Epidermal melanocyte (primary cell): ENCODE measurements at regions not wholly inside any gene's neighbourhood (a gene's known extent, or its start where the extent isn't known, plus 50 kb on each side); places are given as distances from the start of the nearest gene placed in this dataset.
A peak's percentile ranks its signal among the peaks of the same experiment; 100 is the strongest.
"Not testable (repeated sequence)": the region's sequence is repeated elsewhere in the genome, so short reads cannot be mapped to it uniquely, and the experiment has no call there.

Source experiments
- DNase-seq: peaks from one replicate; pipeline ENCODE4 v3.0.0; 2011; ENCODE audit warnings: low spot score; ENCODE audit not compliant: insufficient read length

DNA sequence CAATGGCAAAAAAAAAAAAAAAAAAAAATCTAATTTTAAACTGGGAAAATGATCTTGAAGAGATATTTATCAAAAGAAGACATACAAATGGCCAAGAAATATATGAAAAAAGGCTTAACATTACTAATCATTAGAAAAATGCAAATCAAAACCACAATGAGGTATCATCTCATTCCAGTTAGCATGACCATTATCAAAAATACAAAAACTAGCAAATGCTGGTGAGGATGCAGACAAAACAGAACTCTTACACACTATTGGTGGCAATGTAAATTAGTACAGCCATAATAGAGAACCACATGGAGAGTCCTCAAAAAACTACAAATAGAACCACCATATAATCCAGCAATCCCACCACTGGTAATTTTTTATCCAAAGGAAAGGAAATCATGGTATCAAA lies 489.6 kb downstream of the TNS3 start:
- DNase-seq, result no peak

DNA sequence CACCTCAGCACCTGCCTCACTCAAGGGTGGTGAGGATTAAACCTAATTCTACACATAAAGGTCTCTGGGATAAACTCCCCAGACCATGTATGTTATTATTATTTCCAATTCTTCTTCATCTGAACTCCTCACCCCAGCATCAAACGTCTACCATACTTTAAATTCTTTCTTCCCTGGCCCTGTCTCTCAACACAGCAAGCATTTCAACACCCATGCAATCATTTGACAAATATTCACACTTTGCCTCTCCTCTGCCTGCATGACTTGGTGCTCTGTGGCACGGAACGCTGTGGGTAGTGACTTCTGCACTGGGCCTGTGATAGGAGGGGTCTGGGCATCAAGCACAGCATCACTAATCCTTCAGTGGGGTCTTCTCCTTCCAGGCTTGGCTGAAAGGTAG lies 490.8 kb downstream of the TNS3 start:
- no peak for DNase-seq

DNA sequence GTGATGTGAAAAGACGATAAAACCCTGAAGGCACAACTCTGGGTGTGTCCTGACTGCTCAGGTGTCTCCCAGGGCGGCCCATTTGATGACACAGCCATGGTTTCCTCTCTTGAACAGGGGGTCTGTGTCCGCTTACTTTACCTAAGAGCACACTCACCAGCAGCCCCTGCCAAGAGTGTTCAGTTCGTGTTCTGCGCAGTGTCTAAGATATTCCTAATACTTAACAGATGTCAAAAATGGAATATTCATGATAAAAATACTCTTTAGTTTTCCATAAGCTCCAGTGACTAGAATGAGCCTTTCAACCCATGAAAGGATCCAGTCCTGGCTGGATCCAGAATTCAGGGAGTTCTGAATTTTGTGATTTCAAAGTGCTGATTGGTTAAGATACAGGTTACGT lies 492.4 kb downstream of the TNS3 start:
- no peak for DNase-seq

DNA sequence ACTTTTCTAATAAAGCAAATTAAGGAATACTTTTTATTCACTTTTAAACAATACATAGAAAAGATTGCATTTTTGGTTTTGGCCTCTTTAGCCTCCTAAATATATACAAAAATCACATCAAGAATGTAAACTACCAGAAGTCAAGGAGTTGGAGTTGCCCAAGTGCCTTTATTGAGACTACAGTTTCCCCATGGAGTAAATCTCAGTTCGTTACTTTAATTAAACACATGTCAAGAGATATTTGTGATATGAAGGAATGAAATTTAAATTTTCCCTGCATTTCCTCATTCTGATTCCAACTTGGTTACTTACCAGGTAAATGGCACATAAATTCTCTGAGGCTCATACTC lies 492.9 kb downstream of the TNS3 start:
- no peak for DNase-seq

DNA sequence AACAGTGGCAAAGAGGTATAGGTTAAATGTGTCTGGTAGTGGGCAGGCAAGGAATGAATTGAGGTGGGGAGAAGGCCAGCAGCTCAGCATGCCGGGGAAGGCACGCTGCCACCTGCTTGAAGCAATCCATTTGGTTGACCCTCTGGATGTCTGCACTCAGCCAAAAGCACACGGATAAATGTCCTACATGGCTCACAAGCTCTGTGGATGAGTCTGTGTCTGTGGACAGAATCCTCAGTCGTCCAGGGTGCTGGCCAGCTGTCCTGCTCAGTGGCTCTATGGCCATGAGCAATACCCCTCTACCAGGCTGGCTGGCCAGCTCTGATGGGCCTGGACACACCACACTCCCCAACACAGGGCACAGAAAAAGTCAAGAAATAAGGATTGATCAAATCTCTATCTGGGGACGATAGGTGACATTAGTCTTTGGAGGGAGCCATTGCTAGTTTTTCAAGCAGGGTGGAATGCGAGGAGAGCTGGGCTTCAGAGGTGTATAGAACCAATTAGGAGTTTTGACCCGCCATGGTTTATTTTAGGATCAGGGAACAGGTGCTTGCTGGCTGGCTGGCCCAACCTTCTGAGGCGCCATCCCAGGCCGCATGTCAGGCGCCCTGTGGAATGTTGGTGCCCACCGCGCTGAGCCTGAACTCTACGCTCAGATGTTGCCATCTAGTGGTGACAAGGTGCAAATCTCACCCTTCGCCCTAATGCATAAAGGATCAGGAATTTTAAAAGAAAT lies 493.4 kb downstream of the TNS3 start:
- peak; percentile 61 for DNase-seq

DNA sequence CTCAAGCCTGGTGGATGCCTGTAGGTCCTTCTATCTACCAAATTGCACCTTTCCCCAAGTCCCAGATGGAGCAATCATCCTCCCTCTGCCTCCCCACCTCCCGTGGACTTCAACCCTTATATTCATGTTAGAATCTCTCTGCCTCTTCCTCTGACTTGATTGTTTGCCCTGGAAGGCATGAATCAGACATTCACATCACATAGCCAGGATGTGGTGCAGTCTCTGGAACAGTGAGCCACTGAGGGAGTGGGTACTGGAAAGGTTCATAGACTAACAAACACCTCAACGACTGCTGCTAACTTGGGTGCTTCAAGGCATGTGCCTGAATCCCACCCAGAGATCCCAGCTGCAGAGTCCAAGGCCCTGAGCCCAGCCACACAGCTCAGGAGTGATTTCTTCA lies 494.0 kb downstream of the TNS3 start:
- DNase-seq, result no peak

DNA sequence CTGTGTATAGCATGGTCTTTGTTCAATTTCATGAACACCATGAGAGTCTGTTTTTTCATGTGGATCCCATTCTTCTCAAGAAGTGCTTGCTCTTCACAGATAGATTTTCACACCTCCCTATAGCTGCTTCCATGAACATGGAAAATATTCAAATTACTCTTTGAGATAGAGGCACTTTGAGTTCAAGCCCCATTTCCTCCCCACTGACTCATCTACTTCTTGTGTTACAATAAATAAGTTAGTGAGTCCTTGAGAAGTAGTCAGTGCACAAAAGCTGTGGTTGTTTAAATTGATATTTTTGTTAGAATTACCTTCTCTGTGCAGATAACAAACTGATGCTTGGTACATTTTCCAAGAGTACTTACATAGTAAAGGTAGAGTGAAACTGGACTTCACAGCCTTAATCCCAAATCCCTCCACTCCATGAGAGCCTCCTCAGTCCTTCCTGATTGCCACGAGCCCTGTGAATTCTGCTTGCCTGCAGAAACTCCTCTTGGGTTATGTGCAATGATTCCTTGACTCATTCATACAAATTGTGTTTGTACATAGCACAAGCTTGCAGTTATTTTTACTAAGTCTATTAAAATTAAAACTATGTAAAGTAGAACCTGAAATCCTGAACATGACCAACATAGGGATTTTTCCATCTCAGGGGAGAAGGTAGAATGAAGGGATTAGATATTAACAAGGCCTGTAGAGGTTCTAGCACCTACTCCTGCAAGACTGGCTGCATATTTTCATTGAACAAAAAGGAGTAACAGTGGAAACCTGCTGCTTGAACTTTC lies 496.2 kb downstream of the TNS3 start:
- no peak for DNase-seq

DNA sequence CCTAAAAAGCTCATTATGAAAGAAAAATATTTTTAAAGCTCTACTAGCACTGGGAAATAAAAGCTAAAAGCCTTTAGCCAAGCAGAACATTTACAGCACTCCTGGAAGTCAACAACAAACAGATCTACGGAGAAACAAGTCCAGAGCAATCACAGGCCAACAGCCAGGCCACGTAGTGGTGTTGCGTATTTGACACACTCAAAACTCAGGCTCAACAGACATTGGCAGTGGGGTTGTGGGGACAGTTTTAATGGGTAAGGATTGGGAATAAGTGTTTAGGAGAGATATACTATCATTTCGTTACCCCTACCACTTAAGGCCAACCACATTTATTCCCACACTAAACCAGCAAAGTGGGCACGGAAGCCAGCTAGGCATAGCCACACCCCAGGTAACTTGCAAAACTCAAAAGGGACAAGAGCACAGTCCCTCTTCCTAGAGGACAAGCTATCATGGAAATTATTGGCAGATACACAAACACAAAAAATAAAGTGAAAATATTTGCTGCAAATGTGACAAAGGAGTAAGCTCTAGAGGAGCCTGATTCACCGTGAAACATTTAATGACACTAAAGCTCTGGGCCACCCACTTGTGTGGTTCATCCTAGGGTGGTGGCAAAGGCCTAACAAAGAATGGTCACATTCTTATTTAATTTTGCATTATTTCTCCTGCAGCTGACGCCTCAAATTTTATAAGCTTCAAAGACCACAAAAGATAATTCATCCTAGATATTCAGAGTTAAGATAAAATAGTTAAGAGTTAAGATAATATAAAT lies 498.2 kb downstream of the TNS3 start:
- no peak for DNase-seq

DNA sequence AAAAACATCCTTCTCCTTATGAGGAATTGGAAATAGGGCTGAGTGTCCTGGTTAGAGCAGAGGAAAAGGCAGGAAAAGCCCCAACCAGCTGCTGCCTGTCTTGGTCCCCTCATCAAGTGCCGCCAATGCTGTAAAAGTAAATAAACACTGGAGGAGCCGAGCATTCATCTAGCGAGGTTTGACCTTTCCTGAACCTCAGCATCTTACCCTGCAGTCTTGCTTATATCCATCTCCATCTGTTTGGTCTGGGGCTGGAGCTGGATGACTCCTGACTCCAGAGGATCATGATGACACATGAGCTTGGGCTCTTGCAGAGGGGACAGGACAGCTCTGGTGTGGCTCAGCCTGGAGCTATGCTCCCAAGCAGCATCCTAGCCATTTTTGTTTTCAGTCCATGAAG lies 501.1 kb downstream of the TNS3 start:
- no peak for DNase-seq

DNA sequence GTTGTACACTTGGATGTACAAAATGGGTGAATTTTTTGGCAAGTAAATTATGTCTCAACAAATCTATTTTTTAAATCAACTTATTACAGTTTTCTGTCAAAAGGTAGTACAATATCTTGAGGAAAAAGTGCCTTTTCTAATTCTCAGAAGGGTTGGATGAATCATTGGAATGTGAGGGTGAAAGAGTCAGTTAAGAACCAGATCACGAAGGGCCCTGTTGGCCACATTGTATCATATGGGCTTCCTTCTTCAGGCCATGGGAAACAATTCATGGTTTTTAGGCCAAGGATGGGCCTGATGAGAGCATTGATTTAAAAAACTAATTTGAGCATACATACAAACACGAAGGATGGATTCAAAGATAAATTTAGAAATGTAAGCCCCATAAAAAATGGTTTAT lies 503.7 kb downstream of the TNS3 start:
- DNase-seq, result no peak

DNA sequence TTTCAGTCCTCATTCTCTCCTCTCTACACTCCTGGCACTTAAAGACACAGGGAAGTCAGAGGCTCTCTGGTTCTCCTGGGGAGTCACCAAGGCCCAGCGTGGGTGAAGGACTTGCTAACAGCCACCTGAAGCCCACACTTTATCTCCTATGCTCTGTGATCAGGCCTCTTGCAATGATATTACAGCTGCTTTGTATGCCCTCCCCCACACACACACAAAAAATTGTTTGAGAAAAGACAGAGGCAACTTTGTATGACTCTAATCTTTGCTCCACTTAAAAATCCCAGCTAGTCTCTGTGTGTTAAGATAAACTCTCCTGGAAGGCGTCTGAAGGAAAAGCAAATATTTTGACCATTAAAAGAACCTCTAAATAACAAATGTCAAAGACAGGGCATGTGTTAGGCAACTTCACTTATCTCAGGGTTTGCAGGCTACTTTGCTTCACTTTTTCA lies 507.2 kb downstream of the TNS3 start:
- no peak for DNase-seq

DNA sequence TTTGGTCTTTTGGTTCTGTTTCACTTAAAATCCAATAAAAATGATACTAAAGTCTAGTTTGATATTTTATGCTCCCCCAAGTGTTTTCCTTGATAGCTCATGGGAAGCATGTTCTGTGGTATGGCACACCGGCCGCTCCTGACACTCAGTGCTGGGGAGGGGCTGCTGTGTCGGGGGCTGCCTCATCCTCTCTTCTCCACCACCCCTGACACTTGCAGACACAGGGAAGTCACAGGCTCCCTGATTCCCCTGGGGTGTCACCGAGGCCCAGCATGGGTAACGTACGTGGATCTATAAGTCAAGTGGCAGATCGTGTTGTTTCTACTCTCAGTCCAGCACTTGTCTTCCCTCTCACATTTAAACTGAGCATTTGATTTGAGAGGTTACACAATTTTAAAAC lies 508.6 kb downstream of the TNS3 start:
- no peak for DNase-seq

DNA sequence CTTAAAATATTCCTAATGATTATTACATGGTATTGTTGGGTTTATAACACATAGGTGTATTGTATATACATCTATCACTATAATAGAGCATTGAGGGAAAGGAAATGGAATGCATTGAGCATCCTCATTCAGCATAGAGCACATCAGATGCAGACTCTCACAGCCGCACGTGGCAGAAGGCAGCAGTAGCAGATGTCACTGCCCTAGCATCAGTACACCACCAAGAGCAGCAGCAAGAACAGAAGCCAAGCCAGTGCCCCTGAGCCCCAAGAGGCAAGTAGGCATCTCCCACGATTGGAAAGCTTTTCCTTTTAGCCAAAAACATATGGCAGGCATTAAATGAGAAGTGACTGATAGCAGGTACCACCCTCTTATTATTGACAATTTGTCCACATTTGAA lies 510.0 kb downstream of the TNS3 start:
- DNase-seq, result no peak

DNA sequence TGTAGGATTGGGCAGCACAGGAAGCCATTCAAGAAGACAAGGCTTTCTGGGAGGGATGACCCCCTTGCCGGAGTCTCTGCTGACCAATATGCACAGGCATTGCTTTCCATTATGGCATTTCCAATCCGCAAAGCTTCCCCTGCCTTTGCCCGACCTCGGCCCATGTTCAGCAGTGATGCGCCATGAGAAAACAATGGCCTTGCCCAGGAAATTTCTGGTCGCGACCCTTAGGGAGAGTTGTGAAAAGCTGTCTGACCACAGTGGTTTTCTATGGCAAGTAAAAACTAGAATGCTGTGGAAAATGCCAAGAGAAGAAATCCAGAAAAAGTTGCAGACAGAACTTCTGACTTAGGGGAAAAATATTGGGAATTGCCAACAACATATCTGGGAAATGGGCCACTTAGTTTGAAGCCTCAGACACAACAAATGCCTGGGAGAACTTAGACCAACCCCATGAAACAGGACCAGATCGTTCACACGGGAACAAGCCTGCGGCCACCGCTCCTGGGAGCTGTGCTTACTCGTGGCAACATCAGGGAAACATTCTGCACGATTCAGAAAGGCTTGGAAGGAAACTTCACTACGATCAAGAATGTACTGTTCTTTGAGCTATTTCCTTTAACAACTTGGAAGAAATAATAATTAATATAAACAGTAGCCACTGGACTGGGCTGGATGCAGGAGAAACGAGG lies 512.4 kb downstream of the TNS3 start:
- DNase-seq, result no peak

DNA sequence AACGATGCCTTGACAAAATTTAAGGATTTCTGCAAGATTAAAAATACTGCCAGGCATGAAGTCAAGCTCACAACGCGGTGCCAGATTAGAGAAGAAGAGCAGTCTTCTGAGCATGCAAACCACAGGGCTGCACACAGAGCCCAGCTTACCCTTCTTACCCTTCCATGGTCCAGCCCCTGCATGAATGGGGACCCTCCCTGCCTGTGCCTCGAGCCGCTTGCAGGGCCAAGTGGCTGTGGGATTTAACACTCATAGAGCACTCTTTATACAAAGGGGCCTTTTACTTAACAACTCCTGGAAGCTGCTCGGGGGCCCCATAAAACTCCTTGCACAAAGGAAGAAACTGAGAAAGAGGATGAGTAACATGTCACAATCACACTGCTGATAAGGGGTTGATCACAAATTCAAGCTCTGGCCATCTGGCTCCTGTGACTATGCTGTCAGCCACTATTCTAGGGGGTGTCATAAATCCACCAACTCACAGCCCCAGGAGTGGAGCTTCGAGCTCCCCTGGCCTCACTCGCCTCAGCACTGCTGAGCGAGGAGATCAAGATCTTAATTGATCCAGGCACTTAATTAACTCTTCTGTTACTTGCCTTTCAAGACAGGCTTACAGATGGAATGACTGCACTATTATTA lies 514.8 kb downstream of the TNS3 start:
- DNase-seq, result no peak

DNA sequence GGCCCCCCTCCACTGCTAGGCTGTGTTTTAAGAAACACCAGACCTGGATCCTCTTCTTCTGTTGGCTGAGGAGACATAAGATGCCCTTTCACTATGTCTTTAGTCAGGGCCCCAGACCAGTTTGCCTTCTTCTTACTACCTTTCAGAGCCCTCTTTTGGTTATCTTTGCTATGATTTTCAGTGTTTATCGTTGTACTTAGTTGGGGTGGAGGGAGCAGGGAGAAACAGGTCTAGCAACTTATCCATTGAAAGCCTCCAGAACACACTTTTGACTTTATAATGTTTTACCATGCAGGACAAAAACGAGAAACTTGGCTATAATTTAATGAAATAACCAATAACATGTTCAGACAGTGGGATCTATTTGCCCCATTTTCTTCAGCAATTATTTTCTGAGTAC lies 525.2 kb downstream of the TNS3 start:
- DNase-seq, result no peak

DNA sequence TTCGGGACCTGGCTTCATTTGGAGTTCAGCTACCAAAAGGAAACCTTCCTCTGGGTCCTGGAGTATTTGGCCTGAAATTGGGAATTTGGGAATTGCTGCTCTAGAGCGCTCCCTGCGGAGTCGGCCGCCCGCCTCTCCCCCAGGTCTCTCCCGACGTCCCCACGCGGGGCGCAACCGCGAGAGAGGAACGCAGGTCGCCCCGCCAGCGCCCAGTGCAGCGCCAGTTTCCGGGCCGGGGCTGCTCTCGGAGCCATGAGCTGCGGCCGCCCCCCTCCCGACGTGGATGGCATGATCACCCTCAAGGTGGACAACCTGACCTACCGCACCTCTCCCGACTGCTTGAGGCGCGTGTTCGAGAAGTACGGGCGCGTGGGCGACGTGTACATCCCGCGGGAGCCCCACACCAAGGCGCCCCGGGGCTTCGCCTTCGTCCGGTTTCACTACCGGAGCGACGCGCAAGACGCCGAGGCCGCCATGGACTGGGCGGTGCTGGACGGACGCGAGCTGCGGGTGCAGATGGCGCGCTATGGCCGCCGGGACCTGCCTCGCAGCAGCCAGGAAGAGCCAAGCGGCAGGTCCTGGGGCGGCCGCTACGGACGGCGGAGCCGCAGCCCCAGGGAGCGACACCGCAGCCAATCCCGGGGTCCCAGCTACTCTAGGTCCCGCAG lies 529.2 kb downstream of the TNS3 start:
- not testable (repeated sequence) for DNase-seq

DNA sequence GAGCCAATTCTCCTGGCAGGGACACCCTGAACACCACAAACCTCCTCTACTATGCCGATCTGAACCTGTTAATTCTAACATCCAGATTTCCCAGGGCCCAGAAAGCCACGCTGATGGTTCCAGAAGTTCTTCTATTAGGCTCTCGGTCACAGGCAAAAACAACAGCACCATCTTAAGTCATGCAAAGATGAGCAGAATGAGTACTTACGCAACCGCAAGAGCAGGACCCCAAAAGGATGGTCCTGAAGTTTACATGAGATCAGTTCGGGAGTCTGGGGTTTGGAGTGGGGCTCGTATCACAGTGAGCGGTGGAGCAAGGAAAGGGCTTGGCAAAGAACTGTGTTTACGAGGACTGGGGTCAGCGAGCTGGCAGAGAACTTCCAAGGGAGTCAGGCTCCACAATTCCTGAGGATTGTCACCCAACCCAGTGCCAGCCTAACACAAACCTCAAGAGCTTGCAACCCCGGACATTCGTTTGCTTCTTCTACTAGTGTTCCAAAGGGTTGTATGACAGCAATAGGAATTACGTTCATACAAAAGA lies 532.6 kb downstream of the TNS3 start:
- no peak for DNase-seq

DNA sequence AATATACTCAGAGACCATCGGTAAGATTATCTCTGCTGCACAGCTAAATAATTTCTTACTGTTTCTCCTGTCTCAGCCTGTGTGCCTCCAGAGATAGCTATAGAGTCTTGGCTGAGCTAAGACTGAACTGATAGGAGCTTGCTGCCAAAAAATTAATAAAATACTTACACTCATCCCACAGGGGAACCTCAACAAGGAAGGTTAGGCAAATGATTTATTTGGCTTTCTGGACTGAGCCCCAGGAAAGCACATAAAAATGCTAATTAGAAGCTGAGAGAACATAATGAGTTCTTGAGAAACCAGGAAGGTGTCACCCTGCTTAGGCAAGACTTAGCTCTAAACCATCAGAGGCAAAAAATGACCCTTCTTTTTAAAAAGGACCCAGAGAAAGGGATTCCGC lies 534.5 kb downstream of the TNS3 start:
- no peak for DNase-seq

DNA sequence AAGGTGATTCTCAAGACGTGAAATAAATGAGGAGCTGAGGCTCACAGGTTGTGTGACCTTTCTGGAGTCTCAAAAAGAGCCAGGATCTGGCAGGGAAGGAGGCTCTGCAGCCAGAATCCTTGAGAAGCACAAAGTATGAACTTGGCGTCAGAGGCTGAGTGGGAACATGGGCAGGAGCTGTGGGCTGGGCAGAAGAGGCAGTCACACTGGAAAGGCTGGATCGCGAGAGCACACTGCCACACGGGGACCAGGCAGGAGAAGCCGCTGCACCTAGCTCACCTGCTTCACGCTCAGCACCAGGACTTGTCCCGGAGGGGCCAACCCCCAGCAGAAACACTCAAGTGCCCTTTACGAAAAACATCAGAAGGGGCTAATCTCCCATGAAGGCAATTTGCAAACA lies 535.0 kb downstream of the TNS3 start:
- DNase-seq, result no peak
